Chondrocyte (in vitro differentiated cells): ENCODE measurements at regions not wholly inside any gene's neighbourhood (a gene's known extent, or its start where the extent isn't known, plus 50 kb on each side); places are given as distances from the start of the nearest gene placed in this dataset.

Experiments used
- DNase-seq: peaks from one replicate; pipeline ENCODE4 v3.0.0; 2021; ENCODE audit warnings: mixed read lengths, low spot score
- H3K27ac Mint-ChIP-seq: one replicate; pipeline ENCODE4 v1.8.0; 2021; ENCODE audit warnings: mild to moderate bottlenecking, moderate library complexity, mixed read lengths; ENCODE audit not compliant: unreplicated experiment
- H3K27me3 Mint-ChIP-seq: 2 replicates; pipeline ENCODE4 v1.8.0; 2021; ENCODE audit warnings: low read depth, mixed read lengths
- H3K36me3 Mint-ChIP-seq: 2 replicates; pipeline ENCODE4 v1.8.0; 2021; ENCODE audit warnings: low read depth, mixed read lengths
- H3K4me1 Mint-ChIP-seq: 2 replicates; pipeline ENCODE4 v1.8.0; 2021; ENCODE audit warnings: low read depth, mild to moderate bottlenecking, mixed read lengths
- H3K4me3 Mint-ChIP-seq: one replicate; pipeline ENCODE4 v1.8.0; 2021; ENCODE audit warnings: mild to moderate bottlenecking, moderate library complexity, mixed read lengths; ENCODE audit not compliant: unreplicated experiment
- H3K9me3 Mint-ChIP-seq: 2 replicates; pipeline ENCODE4 v1.8.0; 2021; ENCODE audit warnings: low read depth, mixed read lengths
- TF ChIP-seq, protein P1 (sequence below): fragments of 200-600 bp; sonication (generic); IDR thresholded peaks from 2 replicates; pipeline ENCODE4 v1.5.0; 2021; ENCODE audit warnings: antibody characterized with exemption, mild to moderate bottlenecking, moderate library complexity

DNA sequence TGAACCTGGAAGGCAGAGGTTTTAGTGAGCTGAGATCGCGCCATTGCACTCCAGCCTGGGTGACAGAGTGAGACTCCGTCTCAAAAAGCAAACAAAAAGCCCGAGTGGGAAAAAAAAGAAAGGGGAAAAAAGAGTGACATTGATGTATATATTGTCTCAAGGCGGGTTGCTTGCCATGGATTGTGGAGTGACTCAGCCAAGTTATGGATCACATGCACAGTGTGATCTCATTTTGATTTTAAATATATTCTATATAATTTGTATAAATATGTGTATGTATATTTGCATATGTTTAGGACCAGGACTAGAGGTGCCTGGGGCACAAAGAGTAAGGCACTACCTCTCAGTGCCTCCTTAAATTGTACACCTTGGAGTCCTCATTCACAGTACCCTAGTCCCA is 116.2 kb upstream of the RASSF8 start:
- peaks cover 25% of the 10 kb centered on the region for H3K4me1 Mint-ChIP-seq
- no peak for DNase-seq
- H3K27ac Mint-ChIP-seq: peak overlapping the region; percentile 22
- no peaks in the 10 kb centered on the region for H3K27me3 Mint-ChIP-seq
- H3K4me3 Mint-ChIP-seq: no peak overlapping the region
- H3K9me3 Mint-ChIP-seq: peaks cover 2% of the 10 kb centered on the region
- peaks cover 1% of the 10 kb centered on the region for H3K36me3 Mint-ChIP-seq
- TF ChIP-seq, protein P1, sequence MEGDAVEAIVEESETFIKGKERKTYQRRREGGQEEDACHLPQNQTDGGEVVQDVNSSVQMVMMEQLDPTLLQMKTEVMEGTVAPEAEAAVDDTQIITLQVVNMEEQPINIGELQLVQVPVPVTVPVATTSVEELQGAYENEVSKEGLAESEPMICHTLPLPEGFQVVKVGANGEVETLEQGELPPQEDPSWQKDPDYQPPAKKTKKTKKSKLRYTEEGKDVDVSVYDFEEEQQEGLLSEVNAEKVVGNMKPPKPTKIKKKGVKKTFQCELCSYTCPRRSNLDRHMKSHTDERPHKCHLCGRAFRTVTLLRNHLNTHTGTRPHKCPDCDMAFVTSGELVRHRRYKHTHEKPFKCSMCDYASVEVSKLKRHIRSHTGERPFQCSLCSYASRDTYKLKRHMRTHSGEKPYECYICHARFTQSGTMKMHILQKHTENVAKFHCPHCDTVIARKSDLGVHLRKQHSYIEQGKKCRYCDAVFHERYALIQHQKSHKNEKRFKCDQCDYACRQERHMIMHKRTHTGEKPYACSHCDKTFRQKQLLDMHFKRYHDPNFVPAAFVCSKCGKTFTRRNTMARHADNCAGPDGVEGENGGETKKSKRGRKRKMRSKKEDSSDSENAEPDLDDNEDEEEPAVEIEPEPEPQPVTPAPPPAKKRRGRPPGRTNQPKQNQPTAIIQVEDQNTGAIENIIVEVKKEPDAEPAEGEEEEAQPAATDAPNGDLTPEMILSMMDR: no peak

DNA sequence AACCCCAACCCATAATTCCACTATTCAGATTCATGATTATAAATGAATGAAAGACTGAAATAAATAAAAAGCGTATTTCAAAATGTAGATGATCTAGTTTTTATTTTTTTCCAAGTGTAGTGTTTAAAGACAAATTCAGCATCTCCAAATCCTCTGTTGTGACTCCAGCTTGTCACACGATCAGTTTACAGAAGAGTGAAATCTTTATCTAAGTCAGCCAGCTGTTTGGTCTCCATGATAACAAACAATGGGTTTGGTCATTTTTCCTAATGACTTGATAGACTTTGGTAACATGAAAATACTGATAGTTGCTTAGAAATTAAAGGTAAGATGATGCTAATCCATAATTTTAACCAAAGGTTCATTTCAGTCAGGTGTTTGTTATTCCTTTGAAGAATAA is 114.5 kb upstream of the RASSF8 start:
- peaks cover 2% of the 10 kb centered on the region for H3K9me3 Mint-ChIP-seq
- TF ChIP-seq, protein P1: no peak
- H3K36me3 Mint-ChIP-seq: no peaks in the 10 kb centered on the region
- peaks cover 25% of the 10 kb centered on the region for H3K4me1 Mint-ChIP-seq
- H3K27me3 Mint-ChIP-seq: no peaks in the 10 kb centered on the region
- no peak overlapping the region for H3K4me3 Mint-ChIP-seq
- DNase-seq: no peak
- no peak overlapping the region for H3K27ac Mint-ChIP-seq

DNA sequence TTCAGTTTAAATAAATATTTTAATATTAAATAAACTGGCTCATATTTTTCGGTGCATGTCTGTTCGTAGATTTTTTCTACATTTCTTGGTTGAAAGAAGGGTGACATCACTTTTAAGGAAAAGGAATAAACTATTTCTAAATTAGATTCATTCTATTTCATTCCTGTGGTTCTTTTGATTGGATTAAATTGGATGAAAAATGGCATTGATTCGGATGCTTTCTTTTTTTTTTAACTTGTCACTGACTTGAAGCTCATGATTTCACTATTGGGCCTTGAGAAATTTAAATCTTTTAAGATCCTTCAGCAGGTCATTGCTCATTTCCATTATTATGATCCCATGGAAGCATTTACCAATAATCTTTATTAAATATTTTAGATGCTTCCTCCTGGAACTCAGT is 113.1 kb upstream of the RASSF8 start:
- H3K36me3 Mint-ChIP-seq: no peaks in the 10 kb centered on the region
- no peak for DNase-seq
- H3K27me3 Mint-ChIP-seq: no peaks in the 10 kb centered on the region
- TF ChIP-seq, protein P1: no peak
- H3K9me3 Mint-ChIP-seq: no peaks in the 10 kb centered on the region
- H3K4me3 Mint-ChIP-seq: no peak overlapping the region
- peaks cover 16% of the 10 kb centered on the region for H3K4me1 Mint-ChIP-seq
- H3K27ac Mint-ChIP-seq: no peak overlapping the region

DNA sequence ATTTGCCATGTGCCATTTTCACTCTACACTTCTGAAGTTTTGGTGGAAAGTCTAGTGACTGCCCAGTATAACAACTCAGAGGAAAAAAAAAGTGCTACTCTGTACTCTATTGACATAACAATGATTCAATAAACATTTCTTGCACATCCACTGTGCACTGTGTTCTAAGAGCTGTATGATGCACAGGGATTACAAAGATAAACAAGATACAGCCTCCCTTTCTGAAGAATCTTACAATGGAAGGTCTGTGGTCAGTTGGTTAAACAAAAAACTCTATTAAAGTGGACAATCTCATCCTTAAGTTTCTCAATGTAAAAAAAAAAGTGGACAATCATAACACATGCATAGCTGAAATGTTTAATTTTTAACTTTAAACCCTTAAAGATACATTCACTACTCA is 105.7 kb upstream of the RASSF8 start:
- Mint-ChIP-seq H3K27me3 (no peaks in the 10 kb centered on the region), H3K4me1 (peaks cover 6% of the 10 kb centered on the region), H3K27ac (no peak overlapping the region), H3K36me3 (no peaks in the 10 kb centered on the region), H3K4me3 (no peak overlapping the region), H3K9me3 (no peaks in the 10 kb centered on the region)
- TF ChIP-seq, protein P1: no peak
- no peak for DNase-seq

DNA sequence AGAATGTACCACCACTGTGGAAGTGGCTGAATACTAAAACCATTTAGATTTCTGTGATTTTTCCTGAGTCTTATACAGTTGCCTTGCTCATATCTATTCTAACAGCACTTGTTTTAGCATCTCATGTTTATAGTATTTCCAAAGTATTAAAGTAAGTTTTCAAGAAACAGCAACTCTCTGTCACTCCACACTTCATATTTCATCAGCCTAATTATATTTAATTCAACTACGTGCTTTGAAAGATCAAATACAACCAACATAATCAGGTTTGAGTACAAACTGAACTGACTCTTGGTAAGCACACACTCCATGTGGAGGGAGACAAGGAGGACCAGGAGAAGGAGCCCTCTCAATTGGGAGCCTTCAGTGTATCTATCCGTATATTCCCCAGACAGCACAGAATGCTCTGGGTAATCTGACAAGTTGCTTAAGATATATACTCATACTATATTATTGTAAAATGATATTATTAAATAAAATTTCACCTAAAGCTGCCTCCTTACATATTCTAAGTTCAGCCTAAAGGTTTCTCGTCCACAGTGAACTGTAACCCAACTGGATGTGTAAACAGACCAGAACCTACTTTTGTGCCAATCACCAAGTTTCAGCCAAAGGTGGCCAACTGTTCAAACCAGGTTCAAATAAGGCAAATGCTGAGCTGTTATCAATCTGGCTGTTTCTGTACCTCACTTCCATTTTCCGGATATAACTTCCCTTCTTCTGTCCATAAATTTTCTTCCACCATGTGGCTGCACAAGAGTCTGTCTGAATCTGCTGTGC is 105.0 kb upstream of the RASSF8 start:
- H3K27ac Mint-ChIP-seq: no peak overlapping the region
- H3K4me1 Mint-ChIP-seq: peaks cover 6% of the 10 kb centered on the region
- no peaks in the 10 kb centered on the region for H3K27me3 Mint-ChIP-seq
- TF ChIP-seq, protein P1: no peak
- DNase-seq: no peak
- H3K36me3 Mint-ChIP-seq: no peaks in the 10 kb centered on the region
- H3K4me3 Mint-ChIP-seq: no peak overlapping the region
- no peaks in the 10 kb centered on the region for H3K9me3 Mint-ChIP-seq
